WTC11 (cell line): ENCODE measurements at regions not wholly inside any gene's neighbourhood (a gene's known extent, or its start where the extent isn't known, plus 50 kb on each side); places are given as distances from the start of the nearest gene placed in this dataset.

Experiments
- ATAC-seq: fragments of 200-7000 bp; cut with Tn5 transposase; 2 replicates; pipeline ENCODE4 v1.10.0; 2021; ENCODE audit warnings: mild to moderate bottlenecking, moderate library complexity
- CTCF ChIA-PET: fragments of 300-600 bp; sonication (Branson Sonifier 250); formaldehyde crosslinking; loops from one replicate; lab custom pipeline; 2021; ENCODE audit warnings: antibody characterized with exemption; lab: Charles Lee
- POLR2A ChIA-PET: fragments of 350-600 bp; sonication (Branson Sonifier 250); formaldehyde crosslinking; loops from one replicate; lab custom pipeline; 2021; ENCODE audit warnings: antibody characterized with exemption; lab: Charles Lee
- DNase-seq: peaks from one replicate; pipeline ENCODE4 v3.0.0; 2021; ENCODE audit warnings: low spot score
- H3K27ac Mint-ChIP-seq: 2 replicates; pipeline ENCODE4 v1.8.0; 2021; ENCODE audit warnings: mixed read lengths
- H3K27me3 Mint-ChIP-seq: 2 replicates; pipeline ENCODE4 v1.8.0; 2021; ENCODE audit warnings: low read depth, mild to moderate bottlenecking, moderate library complexity, mixed read lengths
- H3K36me3 Mint-ChIP-seq: 2 replicates; pipeline ENCODE4 v1.8.0; 2021; ENCODE audit warnings: mixed read lengths
- H3K4me1 Mint-ChIP-seq: 2 replicates; pipeline ENCODE4 v1.8.0; 2022; ENCODE audit warnings: mixed read lengths
- H3K4me3 Mint-ChIP-seq: 2 replicates; pipeline ENCODE4 v1.8.0; 2021; ENCODE audit warnings: mild to moderate bottlenecking, moderate library complexity, mixed read lengths
- H3K9me3 Mint-ChIP-seq: 2 replicates; pipeline ENCODE4 v1.8.0; 2021; ENCODE audit warnings: mixed read lengths
- CBFB ChIP-seq: sonication (generic); formaldehyde crosslinking; IDR thresholded peaks from 2 replicates; pipeline ENCODE4 v1.8.1; 2022; ENCODE audit warnings: mild to moderate bottlenecking, low read depth, missing genetic modification reagents
- CREM ChIP-seq: sonication (generic); formaldehyde crosslinking; IDR thresholded peaks from 2 replicates; pipeline ENCODE4 v1.8.1; 2022; ENCODE audit warnings: mild to moderate bottlenecking, missing genetic modification reagents, moderate library complexity
- ELF4 ChIP-seq: sonication (generic); formaldehyde crosslinking; IDR thresholded peaks from 2 replicates; pipeline ENCODE4 v1.8.1; 2022; ENCODE audit warnings: low read depth, mild to moderate bottlenecking, moderate library complexity, missing genetic modification reagents
- ETV6 ChIP-seq: sonication (generic); formaldehyde crosslinking; IDR thresholded peaks from 2 replicates; pipeline ENCODE4 v1.8.1; 2022; ENCODE audit warnings: mild to moderate bottlenecking, missing genetic modification reagents
- GRHL2 ChIP-seq: fragments of 250-450 bp; sonication (Bioruptor Pico); IDR thresholded peaks from 2 replicates; pipeline ENCODE4 v1.8.0; 2022; ENCODE audit warnings: mild to moderate bottlenecking, moderate library complexity; ENCODE audit not compliant: insufficient replicate concordance, severe bottlenecking
- HMGA2 ChIP-seq: fragments of 250-450 bp; sonication (Bioruptor Pico); IDR thresholded peaks from 2 replicates; pipeline ENCODE4 v1.4.0; 2021; ENCODE audit warnings: mild to moderate bottlenecking, moderate library complexity
- JAZF1 ChIP-seq: fragments of 250-450 bp; sonication (Bioruptor Pico); IDR thresholded peaks from 2 replicates; pipeline ENCODE4 v1.9.0; 2021; ENCODE audit warnings: moderate library complexity, mild to moderate bottlenecking, inconsistent platforms
- OVOL2 ChIP-seq: fragments of 250-450 bp; sonication (Bioruptor Pico); IDR thresholded peaks from 2 replicates; pipeline ENCODE4 v1.9.0; 2021; ENCODE audit warnings: mild to moderate bottlenecking, borderline replicate concordance
- SMAD3 ChIP-seq: sonication (generic); formaldehyde crosslinking; IDR thresholded peaks from 2 replicates; pipeline ENCODE4 v1.8.0; 2022; ENCODE audit warnings: missing genetic modification reagents, mild to moderate bottlenecking, borderline replicate concordance
- TCF7 ChIP-seq: sonication (generic); formaldehyde crosslinking; IDR thresholded peaks from 2 replicates; pipeline ENCODE4 v1.8.0; 2022; ENCODE audit warnings: mild to moderate bottlenecking, low read depth, missing genetic modification reagents, moderate library complexity
- TEAD1 ChIP-seq: sonication (generic); formaldehyde crosslinking; IDR thresholded peaks from 2 replicates; pipeline ENCODE4 v1.8.0; 2022; ENCODE audit warnings: mild to moderate bottlenecking, missing genetic modification reagents
- ZNF219 ChIP-seq: sonication (generic); formaldehyde crosslinking; IDR thresholded peaks from 2 replicates; pipeline ENCODE4 v1.8.0; 2023; ENCODE audit warnings: missing genetic modification reagents, mild to moderate bottlenecking, borderline replicate concordance
- TF ChIP-seq, protein P1 (sequence below): sonication (generic); formaldehyde crosslinking; IDR thresholded peaks from 2 replicates; pipeline ENCODE4 v1.8.1; 2023; ENCODE audit warnings: mild to moderate bottlenecking, missing genetic modification reagents
- TF ChIP-seq, protein P2 (sequence below): sonication (generic); formaldehyde crosslinking; IDR thresholded peaks from 2 replicates; pipeline ENCODE4 v1.8.1; 2022; ENCODE audit warnings: mild to moderate bottlenecking, moderate library complexity, missing genetic modification reagents
- TF ChIP-seq, protein P3 (sequence below): sonication (generic); formaldehyde crosslinking; IDR thresholded peaks from 2 replicates; pipeline ENCODE4 v1.8.0; 2023; ENCODE audit warnings: missing genetic modification reagents
- TF ChIP-seq, protein P4 (sequence below): fragments of 250-450 bp; sonication (Bioruptor Pico); IDR thresholded peaks from 2 replicates; pipeline ENCODE4 v1.9.0; 2021; ENCODE audit warnings: mild to moderate bottlenecking
- TF ChIP-seq, protein P5 (sequence below): fragments of 250-450 bp; sonication (Bioruptor Pico); conservative IDR thresholded peaks from 2 replicates; pipeline ENCODE4 v1.9.0; 2021; ENCODE audit warnings: mild to moderate bottlenecking
- TF ChIP-seq, protein P6 (sequence below): fragments of 250-450 bp; sonication (Bioruptor Pico); IDR thresholded peaks from 2 replicates; pipeline ENCODE4 v1.9.0; 2021; ENCODE audit warnings: mild to moderate bottlenecking, borderline replicate concordance
- TF ChIP-seq, protein P7 (sequence below): sonication (generic); formaldehyde crosslinking; IDR thresholded peaks from 2 replicates; pipeline ENCODE4 v1.8.0; 2023; ENCODE audit warnings: mild to moderate bottlenecking, missing genetic modification reagents

DNA sequence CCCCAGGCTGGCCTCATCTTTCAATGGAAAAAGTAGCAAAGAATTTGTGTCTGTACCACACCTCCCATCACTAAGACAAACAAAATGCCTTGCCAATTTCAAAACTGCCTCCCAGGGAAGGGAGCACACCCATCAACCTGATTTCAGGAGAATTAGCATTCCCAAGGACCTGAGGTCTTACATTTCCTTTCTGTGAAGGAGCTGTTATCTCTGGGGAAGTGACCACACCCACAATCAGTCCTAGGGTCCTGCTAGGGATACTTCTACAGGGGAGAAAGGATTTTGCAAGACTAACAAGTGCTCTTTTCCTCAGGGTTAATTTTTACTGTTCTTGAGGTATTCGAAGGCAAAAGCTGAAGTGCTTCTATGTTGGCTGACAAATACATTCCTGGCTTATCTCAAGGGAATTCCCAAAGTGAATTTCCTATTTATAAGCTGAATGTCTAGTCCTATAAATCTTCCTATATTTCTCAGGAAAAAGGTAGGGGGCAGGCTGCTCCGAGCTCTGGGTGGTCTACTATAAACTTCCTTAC, 97.4 kb upstream of the ITGA1 start:
- H3K4me1 Mint-ChIP-seq = peaks cover 49% of the 10 kb centered on the region
- CTCF ChIA-PET = interaction anchor here (1.1 to 2.7 kb wide), 3 partner anchors 32 to 225 kb away, joined by 3 to 13 read pairs (median 3); no protein-coding TSS in a partner anchor
- H3K4me3 Mint-ChIP-seq = no peak overlapping the region
- TF ChIP-seq HMGA2 (CRISPR knock-in tag) (no peak), ELF4 (CRISPR knock-in tag) (no peak), CREM (CRISPR knock-in tag) (no peak), GRHL2 (no peak), CBFB (no peak), JAZF1 (CRISPR knock-in tag) (no peak), SMAD3 (CRISPR knock-in tag) (no peak), ZNF219 (CRISPR knock-in tag) (no peak), TCF7 (CRISPR knock-in tag) (no peak), TEAD1 (CRISPR knock-in tag) (no peak), ETV6 (CRISPR knock-in tag) (no peak), OVOL2 (CRISPR knock-in tag) (no peak)
- TF ChIP-seq, protein P1, sequence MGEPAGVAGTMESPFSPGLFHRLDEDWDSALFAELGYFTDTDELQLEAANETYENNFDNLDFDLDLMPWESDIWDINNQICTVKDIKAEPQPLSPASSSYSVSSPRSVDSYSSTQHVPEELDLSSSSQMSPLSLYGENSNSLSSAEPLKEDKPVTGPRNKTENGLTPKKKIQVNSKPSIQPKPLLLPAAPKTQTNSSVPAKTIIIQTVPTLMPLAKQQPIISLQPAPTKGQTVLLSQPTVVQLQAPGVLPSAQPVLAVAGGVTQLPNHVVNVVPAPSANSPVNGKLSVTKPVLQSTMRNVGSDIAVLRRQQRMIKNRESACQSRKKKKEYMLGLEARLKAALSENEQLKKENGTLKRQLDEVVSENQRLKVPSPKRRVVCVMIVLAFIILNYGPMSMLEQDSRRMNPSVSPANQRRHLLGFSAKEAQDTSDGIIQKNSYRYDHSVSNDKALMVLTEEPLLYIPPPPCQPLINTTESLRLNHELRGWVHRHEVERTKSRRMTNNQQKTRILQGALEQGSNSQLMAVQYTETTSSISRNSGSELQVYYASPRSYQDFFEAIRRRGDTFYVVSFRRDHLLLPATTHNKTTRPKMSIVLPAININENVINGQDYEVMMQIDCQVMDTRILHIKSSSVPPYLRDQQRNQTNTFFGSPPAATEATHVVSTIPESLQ (CRISPR knock-in tag) = no peak
- TF ChIP-seq, protein P2, sequence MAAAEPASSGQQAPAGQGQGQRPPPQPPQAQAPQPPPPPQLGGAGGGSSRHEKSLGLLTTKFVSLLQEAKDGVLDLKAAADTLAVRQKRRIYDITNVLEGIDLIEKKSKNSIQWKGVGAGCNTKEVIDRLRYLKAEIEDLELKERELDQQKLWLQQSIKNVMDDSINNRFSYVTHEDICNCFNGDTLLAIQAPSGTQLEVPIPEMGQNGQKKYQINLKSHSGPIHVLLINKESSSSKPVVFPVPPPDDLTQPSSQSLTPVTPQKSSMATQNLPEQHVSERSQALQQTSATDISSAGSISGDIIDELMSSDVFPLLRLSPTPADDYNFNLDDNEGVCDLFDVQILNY (CRISPR knock-in tag) = no peak
- TF ChIP-seq, protein P3, sequence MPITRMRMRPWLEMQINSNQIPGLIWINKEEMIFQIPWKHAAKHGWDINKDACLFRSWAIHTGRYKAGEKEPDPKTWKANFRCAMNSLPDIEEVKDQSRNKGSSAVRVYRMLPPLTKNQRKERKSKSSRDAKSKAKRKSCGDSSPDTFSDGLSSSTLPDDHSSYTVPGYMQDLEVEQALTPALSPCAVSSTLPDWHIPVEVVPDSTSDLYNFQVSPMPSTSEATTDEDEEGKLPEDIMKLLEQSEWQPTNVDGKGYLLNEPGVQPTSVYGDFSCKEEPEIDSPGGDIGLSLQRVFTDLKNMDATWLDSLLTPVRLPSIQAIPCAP (CRISPR knock-in tag) = no peak
- TF ChIP-seq, protein P4, sequence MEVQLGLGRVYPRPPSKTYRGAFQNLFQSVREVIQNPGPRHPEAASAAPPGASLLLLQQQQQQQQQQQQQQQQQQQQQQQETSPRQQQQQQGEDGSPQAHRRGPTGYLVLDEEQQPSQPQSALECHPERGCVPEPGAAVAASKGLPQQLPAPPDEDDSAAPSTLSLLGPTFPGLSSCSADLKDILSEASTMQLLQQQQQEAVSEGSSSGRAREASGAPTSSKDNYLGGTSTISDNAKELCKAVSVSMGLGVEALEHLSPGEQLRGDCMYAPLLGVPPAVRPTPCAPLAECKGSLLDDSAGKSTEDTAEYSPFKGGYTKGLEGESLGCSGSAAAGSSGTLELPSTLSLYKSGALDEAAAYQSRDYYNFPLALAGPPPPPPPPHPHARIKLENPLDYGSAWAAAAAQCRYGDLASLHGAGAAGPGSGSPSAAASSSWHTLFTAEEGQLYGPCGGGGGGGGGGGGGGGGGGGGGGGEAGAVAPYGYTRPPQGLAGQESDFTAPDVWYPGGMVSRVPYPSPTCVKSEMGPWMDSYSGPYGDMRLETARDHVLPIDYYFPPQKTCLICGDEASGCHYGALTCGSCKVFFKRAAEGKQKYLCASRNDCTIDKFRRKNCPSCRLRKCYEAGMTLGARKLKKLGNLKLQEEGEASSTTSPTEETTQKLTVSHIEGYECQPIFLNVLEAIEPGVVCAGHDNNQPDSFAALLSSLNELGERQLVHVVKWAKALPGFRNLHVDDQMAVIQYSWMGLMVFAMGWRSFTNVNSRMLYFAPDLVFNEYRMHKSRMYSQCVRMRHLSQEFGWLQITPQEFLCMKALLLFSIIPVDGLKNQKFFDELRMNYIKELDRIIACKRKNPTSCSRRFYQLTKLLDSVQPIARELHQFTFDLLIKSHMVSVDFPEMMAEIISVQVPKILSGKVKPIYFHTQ (CRISPR knock-in tag) = no peak
- TF ChIP-seq, protein P5, sequence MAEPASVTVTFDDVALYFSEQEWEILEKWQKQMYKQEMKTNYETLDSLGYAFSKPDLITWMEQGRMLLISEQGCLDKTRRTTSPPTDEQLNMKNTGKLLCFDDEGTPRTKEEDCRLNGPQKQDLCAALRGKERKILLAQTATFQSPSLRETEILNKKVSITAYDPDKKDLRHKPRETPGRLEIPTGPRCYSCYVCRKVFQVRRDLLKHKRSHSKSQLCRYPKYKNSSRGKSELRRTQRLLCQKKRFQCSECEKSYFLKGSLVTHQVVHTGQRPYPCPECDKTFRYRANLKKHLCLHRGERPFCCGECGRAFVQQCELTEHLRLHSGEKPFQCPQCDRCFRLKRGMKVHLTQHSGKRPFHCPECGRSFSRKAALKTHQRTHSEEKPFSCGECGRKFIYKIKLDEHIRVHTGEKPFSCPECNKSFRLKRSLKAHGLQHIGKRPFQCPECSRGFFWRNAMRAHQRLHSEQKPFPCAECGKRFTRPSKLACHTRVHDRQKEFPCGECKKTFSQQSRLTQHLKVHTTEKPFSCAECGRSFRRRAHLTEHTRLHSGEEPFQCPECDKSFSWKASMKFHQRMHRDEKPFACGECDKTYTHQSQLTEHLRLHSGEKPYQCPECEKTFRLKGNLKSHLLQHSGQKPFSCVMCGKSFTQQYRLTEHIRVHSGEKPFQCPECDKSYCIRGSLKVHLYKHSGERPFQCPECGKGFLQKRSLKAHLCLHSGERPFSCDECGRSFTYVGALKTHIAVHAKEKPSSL (CRISPR knock-in tag) = no peak
- TF ChIP-seq, protein P6, sequence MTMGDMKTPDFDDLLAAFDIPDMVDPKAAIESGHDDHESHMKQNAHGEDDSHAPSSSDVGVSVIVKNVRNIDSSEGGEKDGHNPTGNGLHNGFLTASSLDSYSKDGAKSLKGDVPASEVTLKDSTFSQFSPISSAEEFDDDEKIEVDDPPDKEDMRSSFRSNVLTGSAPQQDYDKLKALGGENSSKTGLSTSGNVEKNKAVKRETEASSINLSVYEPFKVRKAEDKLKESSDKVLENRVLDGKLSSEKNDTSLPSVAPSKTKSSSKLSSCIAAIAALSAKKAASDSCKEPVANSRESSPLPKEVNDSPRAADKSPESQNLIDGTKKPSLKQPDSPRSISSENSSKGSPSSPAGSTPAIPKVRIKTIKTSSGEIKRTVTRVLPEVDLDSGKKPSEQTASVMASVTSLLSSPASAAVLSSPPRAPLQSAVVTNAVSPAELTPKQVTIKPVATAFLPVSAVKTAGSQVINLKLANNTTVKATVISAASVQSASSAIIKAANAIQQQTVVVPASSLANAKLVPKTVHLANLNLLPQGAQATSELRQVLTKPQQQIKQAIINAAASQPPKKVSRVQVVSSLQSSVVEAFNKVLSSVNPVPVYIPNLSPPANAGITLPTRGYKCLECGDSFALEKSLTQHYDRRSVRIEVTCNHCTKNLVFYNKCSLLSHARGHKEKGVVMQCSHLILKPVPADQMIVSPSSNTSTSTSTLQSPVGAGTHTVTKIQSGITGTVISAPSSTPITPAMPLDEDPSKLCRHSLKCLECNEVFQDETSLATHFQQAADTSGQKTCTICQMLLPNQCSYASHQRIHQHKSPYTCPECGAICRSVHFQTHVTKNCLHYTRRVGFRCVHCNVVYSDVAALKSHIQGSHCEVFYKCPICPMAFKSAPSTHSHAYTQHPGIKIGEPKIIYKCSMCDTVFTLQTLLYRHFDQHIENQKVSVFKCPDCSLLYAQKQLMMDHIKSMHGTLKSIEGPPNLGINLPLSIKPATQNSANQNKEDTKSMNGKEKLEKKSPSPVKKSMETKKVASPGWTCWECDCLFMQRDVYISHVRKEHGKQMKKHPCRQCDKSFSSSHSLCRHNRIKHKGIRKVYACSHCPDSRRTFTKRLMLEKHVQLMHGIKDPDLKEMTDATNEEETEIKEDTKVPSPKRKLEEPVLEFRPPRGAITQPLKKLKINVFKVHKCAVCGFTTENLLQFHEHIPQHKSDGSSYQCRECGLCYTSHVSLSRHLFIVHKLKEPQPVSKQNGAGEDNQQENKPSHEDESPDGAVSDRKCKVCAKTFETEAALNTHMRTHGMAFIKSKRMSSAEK (CRISPR knock-in tag) = no peak
- TF ChIP-seq, protein P7, sequence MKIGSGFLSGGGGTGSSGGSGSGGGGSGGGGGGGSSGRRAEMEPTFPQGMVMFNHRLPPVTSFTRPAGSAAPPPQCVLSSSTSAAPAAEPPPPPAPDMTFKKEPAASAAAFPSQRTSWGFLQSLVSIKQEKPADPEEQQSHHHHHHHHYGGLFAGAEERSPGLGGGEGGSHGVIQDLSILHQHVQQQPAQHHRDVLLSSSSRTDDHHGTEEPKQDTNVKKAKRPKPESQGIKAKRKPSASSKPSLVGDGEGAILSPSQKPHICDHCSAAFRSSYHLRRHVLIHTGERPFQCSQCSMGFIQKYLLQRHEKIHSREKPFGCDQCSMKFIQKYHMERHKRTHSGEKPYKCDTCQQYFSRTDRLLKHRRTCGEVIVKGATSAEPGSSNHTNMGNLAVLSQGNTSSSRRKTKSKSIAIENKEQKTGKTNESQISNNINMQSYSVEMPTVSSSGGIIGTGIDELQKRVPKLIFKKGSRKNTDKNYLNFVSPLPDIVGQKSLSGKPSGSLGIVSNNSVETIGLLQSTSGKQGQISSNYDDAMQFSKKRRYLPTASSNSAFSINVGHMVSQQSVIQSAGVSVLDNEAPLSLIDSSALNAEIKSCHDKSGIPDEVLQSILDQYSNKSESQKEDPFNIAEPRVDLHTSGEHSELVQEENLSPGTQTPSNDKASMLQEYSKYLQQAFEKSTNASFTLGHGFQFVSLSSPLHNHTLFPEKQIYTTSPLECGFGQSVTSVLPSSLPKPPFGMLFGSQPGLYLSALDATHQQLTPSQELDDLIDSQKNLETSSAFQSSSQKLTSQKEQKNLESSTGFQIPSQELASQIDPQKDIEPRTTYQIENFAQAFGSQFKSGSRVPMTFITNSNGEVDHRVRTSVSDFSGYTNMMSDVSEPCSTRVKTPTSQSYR (CRISPR knock-in tag) = no peak
- ATAC-seq (peak; percentile 88), DNase-seq (no peak)
- H3K9me3 Mint-ChIP-seq = no peaks in the 10 kb centered on the region
- H3K27me3 Mint-ChIP-seq = no peaks in the 10 kb centered on the region
- POLR2A ChIA-PET = interaction anchor here (0.6 kb wide), 1 partner anchor 384 kb away, joined by 3 read pairs; no protein-coding TSS in a partner anchor
- no peaks in the 10 kb centered on the region for H3K36me3 Mint-ChIP-seq
- peak overlapping the region; percentile 80 for H3K27ac Mint-ChIP-seq
